Stimulated activated CD4-positive, alpha-beta T cell treated with anti-CD3 and anti-CD28 coated beads, Interleukin-12 subunit alpha, Interleukin-12 subunit beta, amount 100 ng/mL, for 48 hours (primary cell): ENCODE measurements at regions not wholly inside any gene's neighbourhood (a gene's known extent, or its start where the extent isn't known, plus 50 kb on each side); places are given as distances from the start of the nearest gene placed in this dataset.

ENCODE experiments used
- DNase-seq, 3 donors: peaks; one replicate each; pipeline ENCODE4 v3.0.0-alpha.2; 2020; ENCODE audit warnings: low read depth in 2 of 3, low spot score in 1 of 3

GRCh38 chr2:489084-489483, 188.1 kb downstream of the TMEM18 start:
- DNase-seq = no peak

GRCh38 chr2:487186-488079, 189.8 kb downstream of the TMEM18 start:
- DNase-seq = no peak

DNA sequence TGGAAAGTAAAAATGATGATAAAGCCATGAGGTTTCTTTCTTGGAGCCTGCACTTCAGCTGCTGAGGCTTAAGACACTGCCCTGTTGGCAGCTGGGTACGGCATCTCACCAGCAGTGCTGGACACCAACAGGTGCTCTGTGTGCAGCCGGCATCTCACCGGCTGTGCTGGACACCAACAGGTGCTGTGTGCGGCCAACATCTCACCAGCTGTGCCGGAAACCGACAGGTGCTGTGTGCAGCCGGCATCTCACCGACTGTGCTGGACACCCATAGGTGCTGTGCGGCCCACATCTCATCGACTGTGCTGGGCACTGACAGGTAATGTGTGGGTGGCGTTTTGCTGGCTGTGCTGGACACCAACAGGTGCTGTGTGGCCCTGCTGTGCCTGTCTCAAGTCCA, 190.8 kb downstream of the TMEM18 start:
- no peak for DNase-seq

DNA sequence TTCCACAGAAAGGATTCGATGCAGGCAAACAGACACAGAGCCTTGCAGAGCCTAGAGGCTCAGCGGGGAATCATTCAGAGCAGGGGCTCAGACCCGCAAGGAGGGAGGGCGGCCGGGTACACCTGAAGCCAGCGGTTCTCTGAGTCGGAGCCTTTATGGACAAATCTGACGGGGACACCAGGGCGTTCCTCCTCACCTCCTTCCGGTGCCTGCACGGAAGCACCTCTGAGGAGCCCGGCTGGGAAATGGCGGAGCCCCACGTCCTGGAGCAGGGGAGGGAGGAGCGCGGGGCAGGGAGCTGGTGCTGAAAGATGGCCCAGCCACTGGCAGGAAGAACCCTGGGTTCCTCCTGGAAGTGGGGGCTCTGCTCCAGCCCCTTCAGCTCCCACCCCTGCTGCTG, 193.5 kb upstream of the ALKAL2 start:
- DNase-seq = no peak

- no peak for DNase-seq
These were observed 191.7 kb upstream of the ALKAL2 start for GRCh38 chr2:479490-480176.

- DNase-seq = no peak
These were observed 191.1 kb upstream of the ALKAL2 start for GRCh38 chr2:479031-479430.

- DNase-seq = no peak
These were observed 183.7 kb upstream of the ALKAL2 start for GRCh38 chr2:471560-471959.

DNA sequence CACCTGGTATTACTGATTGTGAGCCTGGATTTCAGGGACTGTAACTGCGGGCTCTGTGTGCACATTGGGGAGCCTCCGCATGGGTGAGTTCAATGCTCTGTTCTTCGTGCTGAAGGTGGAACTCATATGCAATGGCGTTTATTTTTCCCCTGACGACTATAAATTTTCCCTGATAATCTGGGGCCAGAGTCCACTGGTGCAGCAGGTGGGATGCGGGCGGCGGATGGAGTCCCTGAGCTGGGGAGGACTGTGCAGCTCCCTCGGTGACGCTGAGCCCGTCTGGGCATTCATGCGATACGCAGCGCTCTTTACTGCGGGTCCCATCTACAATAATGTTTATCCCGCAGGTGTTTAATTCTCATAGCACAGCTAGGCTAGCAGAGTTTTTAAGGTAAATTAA, 181.6 kb upstream of the ALKAL2 start:
- DNase-seq = no peak

- DNase-seq = no peak
These were observed 180.9 kb upstream of the ALKAL2 start for GRCh38 chr2:468648-469336.

- no peak for DNase-seq
These were observed 180.2 kb upstream of the ALKAL2 start for GRCh38 chr2:467892-468647.

- no peak for DNase-seq
These were observed 179.6 kb upstream of the ALKAL2 start for GRCh38 chr2:467543-467891.

DNA sequence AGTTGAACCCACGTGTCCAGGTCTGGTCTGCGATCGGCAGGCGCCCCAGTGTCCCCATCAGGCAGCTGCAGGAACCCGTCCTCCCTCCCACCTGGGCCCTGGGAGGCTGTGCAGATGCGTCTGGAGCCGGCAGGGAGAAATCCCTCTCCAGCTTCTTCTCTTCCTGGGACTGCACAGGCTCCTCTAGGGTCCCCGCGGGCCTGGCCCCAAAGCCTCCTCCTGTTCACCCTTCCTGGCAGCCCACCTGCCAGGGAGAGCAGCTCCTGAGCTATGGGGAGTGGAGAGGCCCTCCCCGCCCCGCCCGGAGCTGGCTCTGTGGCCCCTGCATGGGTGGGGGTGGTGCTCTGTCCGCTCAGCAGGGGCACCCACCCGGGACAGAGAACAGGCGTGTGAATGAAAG, 179.2 kb upstream of the ALKAL2 start:
- no peak for DNase-seq

GRCh38 chr2:464562-465309, 176.8 kb upstream of the ALKAL2 start:
- DNase-seq = no peak

DNA sequence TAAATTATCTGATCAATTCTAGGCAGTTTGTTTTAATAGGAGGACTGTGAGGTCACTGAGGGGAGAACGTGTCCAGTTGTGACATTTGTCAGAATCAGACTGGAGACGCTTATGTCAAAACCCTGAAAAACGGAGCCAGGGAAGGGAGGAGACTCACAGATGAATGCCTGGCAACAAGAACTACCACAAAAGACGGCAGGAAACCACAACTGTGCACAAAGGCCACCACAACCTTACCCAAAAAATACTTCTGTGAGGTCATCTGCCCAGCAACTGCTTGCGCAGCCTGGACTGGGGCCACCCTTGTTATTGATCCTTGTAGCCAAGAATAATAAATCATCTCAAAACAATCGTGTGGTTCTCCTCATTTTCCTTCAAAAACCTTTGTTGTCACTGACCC, 173.0 kb upstream of the ALKAL2 start:
- peak in 2 of 3 donors; percentile 13 to 17 for DNase-seq

DNA sequence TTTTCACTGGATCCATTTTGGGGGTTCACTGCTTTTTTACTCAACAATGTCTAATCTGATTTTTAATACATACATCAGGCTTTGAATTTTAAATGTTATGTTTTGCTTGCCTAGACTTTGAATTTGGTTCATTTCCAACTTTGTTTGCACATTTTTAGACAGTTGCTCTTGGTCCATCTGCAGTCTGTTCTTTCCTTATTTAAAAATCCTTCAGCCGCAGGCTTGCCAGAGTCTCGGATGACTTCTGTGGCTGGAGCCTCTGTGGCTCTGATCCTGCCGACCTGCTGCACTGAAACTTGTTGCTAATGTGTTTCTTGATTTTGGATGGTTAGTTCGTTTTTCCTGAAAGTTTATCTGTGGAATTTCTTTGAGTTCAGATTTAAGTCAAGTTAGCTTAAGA, 172.0 kb upstream of the ALKAL2 start:
- DNase-seq = no peak

DNA sequence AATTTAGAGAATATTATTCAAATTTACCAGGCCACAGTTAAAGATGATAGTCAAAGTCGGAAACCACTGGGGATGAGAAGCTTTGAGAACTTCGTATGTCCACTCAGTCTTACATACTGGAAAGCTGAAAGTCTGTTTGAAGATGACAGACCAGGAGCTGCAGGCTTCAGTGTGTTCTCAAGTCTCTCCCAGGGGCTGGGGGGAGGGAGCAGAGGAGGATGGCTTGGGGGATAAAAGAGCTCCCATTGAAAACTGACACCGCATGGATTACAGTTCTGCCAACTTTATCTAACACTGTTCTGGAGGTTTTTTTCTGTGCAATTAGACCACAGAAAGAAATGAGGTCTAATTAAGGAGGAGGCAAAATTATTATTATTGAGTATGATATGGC, 170.5 kb upstream of the ALKAL2 start:
- no peak for DNase-seq

DNA sequence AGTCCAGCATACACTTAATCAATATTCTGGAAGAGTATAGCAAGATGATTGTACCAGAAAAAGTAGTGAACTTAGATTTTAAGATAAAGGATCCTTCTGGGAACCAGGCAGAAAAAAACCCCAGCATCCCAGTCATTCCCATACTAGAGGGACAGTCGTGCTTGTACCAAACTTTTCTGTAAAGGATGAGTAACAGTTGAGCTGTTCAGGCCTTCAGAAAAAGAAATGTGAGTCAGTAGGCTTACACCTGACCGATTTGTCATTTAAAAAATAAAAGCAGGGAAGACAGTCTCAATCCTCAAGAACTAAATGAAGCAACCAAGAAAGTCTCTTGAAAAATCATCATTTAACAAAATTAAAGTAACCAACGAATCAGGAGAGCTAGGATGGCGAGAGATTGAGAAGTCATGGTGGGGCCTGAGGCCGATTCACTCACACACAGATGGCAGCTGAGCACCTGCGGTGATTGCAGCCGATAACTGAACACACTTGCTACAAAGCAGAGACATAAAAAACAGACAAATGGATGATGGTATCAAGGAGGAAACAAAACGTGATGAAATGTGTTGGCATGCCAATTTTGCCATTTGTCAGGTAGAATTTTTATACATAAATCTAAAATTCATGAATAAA, 170.0 kb upstream of the ALKAL2 start:
- DNase-seq = no peak

DNA sequence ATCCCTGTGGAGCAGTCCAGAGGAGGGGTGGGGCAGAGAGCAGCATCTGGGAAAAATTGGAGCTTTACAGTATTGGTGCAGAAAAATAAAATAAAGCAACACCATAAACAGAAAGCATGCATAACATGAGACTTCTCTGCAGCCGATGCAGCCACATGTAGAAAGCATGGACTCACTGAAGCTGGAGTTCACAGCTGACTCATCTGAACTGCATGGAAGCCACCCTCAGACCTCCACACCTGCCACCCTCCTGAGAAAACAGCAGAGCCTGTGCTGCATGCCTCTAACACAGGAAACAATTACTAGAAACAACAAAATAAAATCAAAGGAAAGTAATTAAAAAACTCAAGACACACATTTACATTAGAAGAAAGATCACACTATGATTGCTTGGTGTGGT, 169.4 kb upstream of the ALKAL2 start:
- DNase-seq = no peak

- no peak for DNase-seq
These were observed 168.0 kb upstream of the ALKAL2 start for GRCh38 chr2:455913-456312.

DNA sequence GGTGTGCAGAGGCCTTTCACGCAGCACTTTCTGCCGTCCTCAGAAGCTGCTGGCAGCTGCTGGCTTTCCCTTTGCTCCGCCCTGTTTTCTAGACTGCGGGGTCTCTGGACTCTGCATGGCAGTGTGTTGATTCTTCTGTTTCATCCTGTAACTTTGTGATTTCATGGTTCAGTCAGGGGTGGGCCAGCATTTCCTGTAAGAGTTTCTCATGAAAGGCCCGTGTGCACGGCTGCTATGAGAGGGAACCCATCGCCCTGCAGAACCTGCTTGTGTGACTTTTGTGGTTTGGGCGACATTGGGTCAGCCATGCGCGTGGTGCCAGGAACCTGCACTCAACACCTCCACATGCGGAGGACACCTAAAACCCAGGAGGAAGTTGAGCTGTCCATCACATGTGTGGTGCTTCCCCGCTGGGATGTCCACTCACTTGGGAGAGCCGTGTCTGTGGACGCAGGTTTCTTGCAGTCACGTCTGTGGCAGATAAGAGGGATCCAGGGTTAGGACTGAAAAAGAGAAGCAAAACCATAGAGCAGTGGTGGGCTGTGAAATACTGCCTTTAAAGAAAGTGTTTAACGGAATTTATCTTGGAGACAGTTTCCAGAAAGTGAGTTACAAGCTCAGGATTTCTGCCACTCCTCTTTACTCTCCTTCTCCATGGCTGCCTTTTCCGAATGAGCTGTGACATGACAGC, 167.3 kb upstream of the ALKAL2 start:
- no peak for DNase-seq
